ENCODE measurements at regions not wholly inside any gene's neighbourhood (a gene's known extent, or its start where the extent isn't known, plus 50 kb on each side); places are given as distances from the start of the nearest gene placed in this dataset.

DNA sequence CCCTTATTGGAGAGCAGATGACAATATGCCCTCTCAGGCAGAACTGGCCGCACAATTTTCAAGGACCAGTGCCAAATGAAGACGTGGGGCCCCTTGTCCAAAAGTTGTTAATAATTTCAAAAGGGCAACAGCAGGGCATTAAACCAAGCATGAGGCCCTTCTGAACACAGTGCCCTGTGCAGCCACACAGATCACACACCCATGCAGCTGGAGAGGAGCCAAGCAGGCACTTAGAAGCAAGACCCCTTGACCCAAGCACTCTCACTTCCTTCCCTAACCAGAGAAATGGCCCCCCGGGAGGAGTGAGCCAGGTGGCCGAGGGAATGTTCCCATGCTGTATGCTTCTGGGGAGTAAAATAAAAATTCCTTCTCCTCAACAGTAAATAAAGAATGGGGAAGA, 114.0 kb upstream of the TMPO start:
- H3K4me1 Mint-ChIP-seq = peaks cover 39% of the 10 kb centered on the region
- no peak overlapping the region for H3K4me3 Mint-ChIP-seq
- H3K9me3 Mint-ChIP-seq = no peaks in the 10 kb centered on the region
- H3K27ac Mint-ChIP-seq = no peak overlapping the region
- H3K36me3 Mint-ChIP-seq = no peaks in the 10 kb centered on the region
- no peaks in the 10 kb centered on the region for H3K27me3 Mint-ChIP-seq

GRCh38 chr12:98402091-98402490, 113.3 kb upstream of the TMPO start:
- no peaks in the 10 kb centered on the region for H3K36me3 Mint-ChIP-seq
- peaks cover 38% of the 10 kb centered on the region for H3K4me1 Mint-ChIP-seq
- H3K4me3 Mint-ChIP-seq = no peak overlapping the region
- no peaks in the 10 kb centered on the region for H3K9me3 Mint-ChIP-seq
- no peak overlapping the region for H3K27ac Mint-ChIP-seq
- no peaks in the 10 kb centered on the region for H3K27me3 Mint-ChIP-seq

DNA sequence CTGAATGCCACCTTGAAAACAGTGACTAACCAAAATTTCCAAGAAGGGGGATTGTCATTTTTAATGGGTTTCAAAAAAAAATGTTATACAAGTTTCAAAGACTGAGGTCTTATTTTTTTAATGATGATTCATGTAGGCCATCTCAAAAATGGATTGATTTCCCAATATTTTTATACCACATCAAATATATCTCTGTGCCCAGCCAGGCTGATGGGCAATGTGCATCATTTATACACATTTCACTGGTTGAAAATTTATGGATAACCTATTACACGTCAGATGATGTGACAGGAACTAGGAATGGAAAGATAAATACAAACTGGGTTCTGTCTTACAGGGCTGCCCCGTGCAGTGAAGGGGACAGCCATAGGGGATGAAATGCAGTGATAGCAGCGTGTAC, 112.7 kb upstream of the TMPO start:
- Mint-ChIP-seq H3K36me3 (no peaks in the 10 kb centered on the region), H3K9me3 (no peaks in the 10 kb centered on the region), H3K27me3 (no peaks in the 10 kb centered on the region), H3K4me1 (peaks cover 32% of the 10 kb centered on the region), H3K4me3 (no peak overlapping the region), H3K27ac (no peak overlapping the region)

DNA sequence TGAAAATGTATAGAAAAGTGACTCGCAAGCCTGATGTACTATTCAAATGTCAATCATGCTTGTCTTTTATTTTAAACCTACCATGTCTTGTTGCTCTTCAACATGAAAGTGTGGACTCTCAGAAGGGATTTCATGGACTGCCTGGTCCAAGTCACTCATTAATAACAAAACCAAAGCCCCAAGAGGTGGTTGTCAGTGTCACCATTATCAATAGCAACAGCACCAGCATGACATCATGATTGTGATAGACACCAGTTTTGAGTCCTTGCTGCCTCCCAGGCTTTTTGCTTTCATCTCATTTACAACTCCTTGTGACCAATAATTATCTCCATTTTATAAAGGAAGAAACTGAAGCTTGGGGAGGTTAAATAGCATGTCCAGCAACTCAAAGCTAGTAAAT, 112.0 kb upstream of the TMPO start:
- no peaks in the 10 kb centered on the region for H3K36me3 Mint-ChIP-seq
- no peaks in the 10 kb centered on the region for H3K9me3 Mint-ChIP-seq
- no peak overlapping the region for H3K27ac Mint-ChIP-seq
- no peaks in the 10 kb centered on the region for H3K27me3 Mint-ChIP-seq
- H3K4me3 Mint-ChIP-seq = no peak overlapping the region
- H3K4me1 Mint-ChIP-seq = peaks cover 31% of the 10 kb centered on the region

- Mint-ChIP-seq H3K27me3 (no peaks in the 10 kb centered on the region), H3K36me3 (no peaks in the 10 kb centered on the region), H3K4me3 (no peak overlapping the region), H3K9me3 (no peaks in the 10 kb centered on the region), H3K4me1 (peaks cover 30% of the 10 kb centered on the region), H3K27ac (no peak overlapping the region)
Measured at GRCh38 chr12:98403936-98404335, 111.5 kb upstream of the TMPO start.

DNA sequence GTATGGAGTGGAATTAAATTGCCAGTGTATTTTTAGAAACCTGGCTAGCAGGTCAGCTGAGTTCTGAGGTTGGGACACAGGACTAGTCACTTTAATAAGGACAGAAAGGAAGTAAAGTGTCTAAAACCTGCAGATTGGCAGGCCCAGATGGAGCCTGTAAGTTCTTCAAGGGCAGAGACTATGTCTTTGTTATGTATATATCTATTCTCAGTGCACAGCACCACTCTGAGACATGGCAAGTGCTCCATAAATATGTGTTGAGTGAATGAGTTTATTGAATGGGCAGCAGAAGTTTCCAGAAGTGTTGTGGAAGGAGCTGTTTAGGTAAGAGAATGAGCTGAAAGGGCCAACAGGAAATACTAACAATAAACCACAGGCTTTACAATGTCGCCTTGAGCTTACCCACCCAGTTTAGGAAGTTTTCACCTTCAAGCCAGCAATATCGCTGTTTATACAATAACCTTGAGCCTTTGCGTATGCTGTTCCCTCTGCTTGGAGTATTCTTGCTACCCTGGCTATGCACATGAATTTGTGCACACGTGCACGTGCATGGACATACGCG, 109.5 kb upstream of the TMPO start:
- Mint-ChIP-seq H3K4me3 (no peak overlapping the region), H3K4me1 (peaks cover 16% of the 10 kb centered on the region), H3K27ac (no peak overlapping the region), H3K9me3 (no peaks in the 10 kb centered on the region), H3K36me3 (no peaks in the 10 kb centered on the region), H3K27me3 (no peaks in the 10 kb centered on the region)

DNA sequence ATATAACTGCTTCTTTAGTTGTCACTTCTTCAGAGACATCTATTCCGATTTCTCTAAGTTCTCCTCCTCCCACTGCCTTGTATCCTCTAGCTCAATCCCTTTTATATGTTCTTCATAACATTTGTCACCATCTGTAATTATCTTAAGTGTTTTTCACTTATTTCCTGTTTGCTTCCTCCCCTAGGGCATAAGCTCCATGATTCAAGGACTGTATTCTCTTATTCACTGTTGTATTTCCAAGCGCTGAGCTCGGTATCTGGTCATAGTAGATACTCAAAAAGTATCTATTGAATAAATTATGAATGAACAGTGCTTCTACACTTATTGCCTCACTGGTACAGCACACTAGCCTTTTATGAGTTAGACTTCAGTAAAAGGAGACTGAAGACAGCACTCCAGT, 109.0 kb upstream of the TMPO start:
- peaks cover 16% of the 10 kb centered on the region for H3K4me1 Mint-ChIP-seq
- no peak overlapping the region for H3K4me3 Mint-ChIP-seq
- no peaks in the 10 kb centered on the region for H3K36me3 Mint-ChIP-seq
- H3K27ac Mint-ChIP-seq = no peak overlapping the region
- H3K9me3 Mint-ChIP-seq = no peaks in the 10 kb centered on the region
- H3K27me3 Mint-ChIP-seq = no peaks in the 10 kb centered on the region

DNA sequence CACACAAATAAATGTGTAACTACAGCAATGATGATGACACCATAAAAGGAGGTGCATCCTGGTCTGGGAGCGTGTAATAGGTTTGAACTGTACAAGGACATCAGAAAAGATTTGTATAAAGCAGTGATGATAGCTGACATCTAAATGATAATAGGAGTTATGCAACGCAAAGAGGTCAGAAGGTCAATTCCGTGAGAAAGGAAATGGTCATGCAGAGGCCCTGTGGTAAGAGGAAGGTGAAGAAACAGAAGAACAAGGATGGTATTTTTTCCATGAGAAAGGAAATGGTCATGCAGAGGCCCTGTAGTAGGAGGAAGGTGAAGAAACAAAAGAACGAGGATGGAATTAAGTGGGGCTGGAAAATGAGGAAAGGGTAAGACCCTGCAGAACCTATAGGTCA, 106.7 kb upstream of the TMPO start:
- no peak overlapping the region for H3K4me3 Mint-ChIP-seq
- H3K27me3 Mint-ChIP-seq = peaks cover 1% of the 10 kb centered on the region
- no peaks in the 10 kb centered on the region for H3K36me3 Mint-ChIP-seq
- H3K9me3 Mint-ChIP-seq = no peaks in the 10 kb centered on the region
- H3K4me1 Mint-ChIP-seq = peaks cover 3% of the 10 kb centered on the region
- no peak overlapping the region for H3K27ac Mint-ChIP-seq

- H3K4me3 Mint-ChIP-seq = no peak overlapping the region
- H3K27ac Mint-ChIP-seq = no peak overlapping the region
- peaks cover 1% of the 10 kb centered on the region for H3K27me3 Mint-ChIP-seq
Measured at GRCh38 chr12:98409548-98409947, 105.8 kb upstream of the TMPO start.

GRCh38 chr12:98410356-98410755, 105.0 kb upstream of the TMPO start:
- Mint-ChIP-seq H3K4me1 (peaks cover 3% of the 10 kb centered on the region), H3K36me3 (no peaks in the 10 kb centered on the region), H3K4me3 (no peak overlapping the region), H3K9me3 (no peaks in the 10 kb centered on the region), H3K27ac (no peak overlapping the region), H3K27me3 (peaks cover 1% of the 10 kb centered on the region)

More at GRCh38 chr12:98409548-98409947, 105.8 kb upstream of the TMPO start:
- Mint-ChIP-seq H3K36me3 (no peaks in the 10 kb centered on the region), H3K4me1 (peaks cover 3% of the 10 kb centered on the region), H3K9me3 (no peaks in the 10 kb centered on the region)

- H3K27ac Mint-ChIP-seq = no peak overlapping the region
- no peaks in the 10 kb centered on the region for H3K4me1 Mint-ChIP-seq
- H3K27me3 Mint-ChIP-seq = peaks cover 1% of the 10 kb centered on the region
- H3K4me3 Mint-ChIP-seq = no peak overlapping the region
- H3K36me3 Mint-ChIP-seq = no peaks in the 10 kb centered on the region
- H3K9me3 Mint-ChIP-seq = no peaks in the 10 kb centered on the region
Measured at GRCh38 chr12:98416845-98417244, 98.5 kb upstream of the TMPO start.

DNA sequence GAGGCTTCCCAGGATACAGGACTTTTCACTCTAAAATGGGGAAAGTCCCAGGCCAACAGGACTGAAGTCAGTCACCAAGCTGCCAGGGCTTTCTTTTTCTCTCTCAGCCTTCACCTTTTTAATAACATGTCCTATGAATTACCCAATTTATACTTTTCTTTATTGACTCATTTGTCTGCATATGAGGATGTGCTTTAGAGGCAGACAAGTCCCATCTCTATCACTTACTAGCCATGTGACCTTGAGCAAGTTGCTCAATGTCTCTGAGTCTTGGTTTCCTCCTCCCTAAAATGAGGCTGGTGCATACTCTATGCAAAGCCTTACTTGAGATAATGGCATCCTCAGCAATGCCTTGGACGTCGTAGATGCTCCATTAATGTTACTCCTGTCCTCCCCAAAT, 98.1 kb upstream of the TMPO start:
- Mint-ChIP-seq H3K27ac (no peak overlapping the region), H3K9me3 (no peaks in the 10 kb centered on the region), H3K4me1 (no peaks in the 10 kb centered on the region), H3K4me3 (no peak overlapping the region), H3K36me3 (no peaks in the 10 kb centered on the region), H3K27me3 (no peaks in the 10 kb centered on the region)

DNA sequence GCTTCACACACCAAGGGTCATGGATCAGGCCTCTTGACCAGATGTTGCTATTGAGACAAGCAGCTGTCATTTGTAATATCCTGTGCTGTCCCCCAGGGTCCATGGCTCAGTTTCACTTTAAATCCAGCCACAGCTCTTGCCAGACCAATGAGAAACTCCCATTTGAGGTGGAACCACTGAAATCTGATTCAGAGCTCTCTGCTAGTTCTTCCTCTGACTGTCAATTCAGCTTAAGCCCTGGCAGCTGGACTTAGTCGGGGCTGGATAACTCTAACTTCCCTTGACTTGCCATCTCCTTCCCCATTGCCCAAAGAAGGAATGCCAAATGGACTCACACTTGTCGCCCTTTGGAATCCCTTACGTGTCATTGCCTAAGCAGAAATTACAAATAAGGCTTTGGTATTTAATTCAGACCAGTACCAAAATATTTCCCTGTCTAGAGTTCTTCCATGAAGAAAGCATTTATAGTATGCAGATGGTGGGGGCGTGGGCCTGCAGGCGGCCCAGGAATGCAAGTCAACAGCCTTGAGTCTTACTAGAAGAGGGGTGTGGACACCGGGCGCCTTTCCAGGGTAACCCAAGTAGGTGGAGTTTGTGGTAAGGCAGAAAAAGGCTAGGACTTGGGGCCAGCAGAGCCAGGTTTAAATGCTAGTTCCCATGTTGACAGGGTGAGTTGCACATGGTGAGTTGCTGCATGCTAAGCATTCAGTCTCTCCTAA, 96.9 kb upstream of the TMPO start:
- H3K4me1 Mint-ChIP-seq = no peaks in the 10 kb centered on the region
- H3K4me3 Mint-ChIP-seq = no peak overlapping the region
- no peaks in the 10 kb centered on the region for H3K36me3 Mint-ChIP-seq
- no peaks in the 10 kb centered on the region for H3K9me3 Mint-ChIP-seq
- H3K27ac Mint-ChIP-seq = no peak overlapping the region
- H3K27me3 Mint-ChIP-seq = no peaks in the 10 kb centered on the region

DNA sequence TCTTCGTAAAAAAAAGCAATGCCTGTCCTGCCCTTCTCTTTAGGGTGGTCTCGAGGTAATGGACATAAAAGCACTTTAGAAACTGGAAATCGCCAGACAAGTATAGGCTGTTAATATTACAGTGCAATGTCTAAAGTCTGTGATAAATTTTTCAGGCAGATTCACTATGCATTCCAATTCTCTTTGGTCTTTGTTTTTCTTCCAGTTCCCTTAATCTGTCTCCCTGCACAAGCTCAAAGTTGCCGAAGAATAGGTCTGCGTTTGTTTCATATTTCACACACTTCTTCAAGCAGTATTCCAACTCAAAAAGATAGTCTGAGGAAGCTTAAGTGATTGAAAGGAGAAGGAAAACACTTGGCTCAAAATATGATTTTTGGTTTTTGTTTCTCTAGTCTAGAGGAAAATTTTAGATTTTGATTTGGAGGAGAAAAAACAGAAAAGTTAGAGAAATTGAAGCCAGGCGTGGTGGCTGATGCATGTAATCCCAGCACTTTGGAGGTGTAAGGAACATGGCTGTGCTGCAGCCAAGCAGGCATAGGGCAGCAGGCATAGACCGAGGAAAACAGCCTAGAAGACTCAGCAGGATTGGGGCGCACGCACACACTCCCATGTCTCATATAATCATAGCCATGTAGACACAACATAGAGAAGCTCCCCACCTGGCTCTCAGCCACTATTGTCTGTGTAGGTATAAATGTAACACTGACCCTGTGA, 96.2 kb upstream of the TMPO start:
- no peaks in the 10 kb centered on the region for H3K9me3 Mint-ChIP-seq
- H3K27me3 Mint-ChIP-seq = no peaks in the 10 kb centered on the region
- no peaks in the 10 kb centered on the region for H3K4me1 Mint-ChIP-seq
- H3K36me3 Mint-ChIP-seq = no peaks in the 10 kb centered on the region
- H3K4me3 Mint-ChIP-seq = no peak overlapping the region
- no peak overlapping the region for H3K27ac Mint-ChIP-seq

DNA sequence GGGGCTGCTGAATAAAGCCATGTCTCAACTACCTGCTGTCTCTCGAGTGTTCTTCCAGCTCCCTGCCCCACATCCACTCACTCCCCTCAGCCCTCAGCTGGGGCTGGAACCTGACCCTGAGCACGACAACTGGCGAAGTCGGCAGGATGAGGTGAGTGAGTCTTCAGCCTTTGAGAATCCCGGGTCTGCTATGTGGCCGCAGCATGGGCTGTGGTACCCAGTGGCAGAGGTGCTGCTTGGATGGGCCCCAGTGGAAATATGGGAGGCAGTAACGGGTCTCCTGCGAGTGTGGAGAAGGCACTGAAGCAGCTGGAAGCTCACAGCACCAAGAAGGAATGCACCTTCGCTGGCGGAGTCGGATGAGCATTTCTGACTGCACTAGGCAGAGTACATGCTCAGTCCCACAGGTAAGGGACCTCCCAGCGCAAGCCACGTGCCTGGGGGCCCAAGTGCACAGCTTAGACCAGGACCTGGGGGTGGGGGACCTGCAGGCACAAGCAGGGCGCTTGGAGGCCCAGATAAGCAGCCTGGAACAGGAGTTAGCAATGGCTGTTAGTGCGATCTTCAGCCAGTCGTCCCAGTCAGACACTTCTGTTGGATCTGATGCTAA, 95.5 kb upstream of the TMPO start:
- H3K4me1 Mint-ChIP-seq = no peaks in the 10 kb centered on the region
- no peaks in the 10 kb centered on the region for H3K36me3 Mint-ChIP-seq
- H3K27me3 Mint-ChIP-seq = no peaks in the 10 kb centered on the region
- H3K9me3 Mint-ChIP-seq = no peaks in the 10 kb centered on the region
- no peak overlapping the region for H3K27ac Mint-ChIP-seq
- no peak overlapping the region for H3K4me3 Mint-ChIP-seq

DNA sequence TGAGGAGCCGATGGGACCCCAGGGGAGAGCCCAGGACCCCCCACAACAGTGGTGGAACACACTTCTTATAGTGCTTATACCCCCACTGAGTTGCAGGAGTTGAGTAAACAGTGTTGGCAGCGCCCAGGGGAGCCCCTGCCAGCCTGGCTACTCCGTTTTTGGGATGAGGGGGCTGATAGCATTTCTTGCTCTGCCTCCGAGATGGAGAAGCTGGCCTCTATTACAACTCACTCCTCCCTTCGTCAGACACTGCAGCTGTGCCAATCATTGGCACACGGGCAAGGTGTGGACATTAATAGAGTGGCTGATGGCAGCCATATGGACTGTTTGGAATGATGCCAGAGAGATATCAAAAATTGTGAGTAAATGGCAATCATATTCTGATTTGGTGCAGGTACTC, 94.9 kb upstream of the TMPO start:
- no peaks in the 10 kb centered on the region for H3K27me3 Mint-ChIP-seq
- no peaks in the 10 kb centered on the region for H3K36me3 Mint-ChIP-seq
- no peaks in the 10 kb centered on the region for H3K9me3 Mint-ChIP-seq

More for the DNA sequence above, 94.9 kb upstream of the TMPO start:
- H3K27ac Mint-ChIP-seq = no peak overlapping the region
- no peaks in the 10 kb centered on the region for H3K4me1 Mint-ChIP-seq
- no peak overlapping the region for H3K4me3 Mint-ChIP-seq

Measured in activated naive CD4-positive, alpha-beta T cell treated with anti-CD3 and anti-CD28 coated beads, Interleukin-2, amount 50 U/mL, for 24 hours (primary cell).